Duodenal mucosa (tissue), 2 donors: ENCODE measurements at regions not wholly inside any gene's neighbourhood (a gene's known extent, or its start where the extent isn't known, plus 50 kb on each side); places are given as distances from the start of the nearest gene placed in this dataset.

Experiments used
- H3K27ac ChIP-seq: one replicate; pipeline ENCODE4 v1.7.0; 2013; ENCODE audit warnings: low read depth, low read length
- H3K27me3 ChIP-seq, 2 donors: one replicate each; pipeline ENCODE4 v1.7.0; 2013; ENCODE audit warnings: low read length in 2 of 2, control low read depth in 1 of 2; ENCODE audit not compliant: insufficient read depth in 2 of 2, control insufficient read depth in 1 of 2
- H3K36me3 ChIP-seq, 2 donors: one replicate each; pipeline ENCODE4 v1.7.0; 2013; ENCODE audit warnings: low read length in 2 of 2, control low read depth in 1 of 2; ENCODE audit not compliant: insufficient read depth in 2 of 2, control insufficient read depth in 1 of 2
- H3K4me1 ChIP-seq, 2 donors: one replicate each; pipeline ENCODE4 v1.7.0; 2013; ENCODE audit warnings: low read length in 2 of 2, control low read depth in 1 of 2; ENCODE audit not compliant: insufficient read depth in 2 of 2, control insufficient read depth in 1 of 2
- H3K4me3 ChIP-seq, 2 donors: one replicate each; pipeline ENCODE4 v1.7.0; 2013; ENCODE audit warnings: low read length in 2 of 2, low read depth in 1 of 2
- H3K9ac ChIP-seq, 2 donors: one replicate each; pipeline ENCODE4 v1.7.0; 2013; ENCODE audit warnings: low read length in 2 of 2, low read depth in 1 of 2
- H3K9me3 ChIP-seq, 2 donors: one replicate each; pipeline ENCODE4 v1.7.0; 2013; ENCODE audit warnings: low read length in 2 of 2, control low read depth in 1 of 2; ENCODE audit not compliant: control insufficient read depth in 1 of 2

GRCh38 chr6:153425536-153425935 lies 294.5 kb upstream of the RGS17 start:
- no peak overlapping the region for H3K4me3 ChIP-seq
- no peak overlapping the region for H3K9ac ChIP-seq
- no peaks in the 10 kb centered on the region for H3K4me1 ChIP-seq
- no peak overlapping the region for H3K27ac ChIP-seq
- H3K36me3 ChIP-seq, result no peaks in the 10 kb centered on the region
- no peaks in the 10 kb centered on the region for H3K9me3 ChIP-seq
- H3K27me3 ChIP-seq, result no peaks in the 10 kb centered on the region

GRCh38 chr6:153424719-153425400 lies 293.8 kb upstream of the RGS17 start:
- no peaks in the 10 kb centered on the region for H3K36me3 ChIP-seq

GRCh38 chr6:153412519-153412918 lies 281.4 kb upstream of the RGS17 start:
- no peaks in the 10 kb centered on the region for H3K36me3 ChIP-seq
- H3K4me1 ChIP-seq, result no peaks in the 10 kb centered on the region
- H3K9me3 ChIP-seq, result peaks cover 0 to 5% of the 10 kb centered on the region in 2 donors
- H3K27ac ChIP-seq, result no peak overlapping the region
- H3K9ac ChIP-seq, result no peak overlapping the region
- no peaks in the 10 kb centered on the region for H3K27me3 ChIP-seq
- H3K4me3 ChIP-seq, result no peak overlapping the region

More at GRCh38 chr6:153424719-153425400, 293.8 kb upstream of the RGS17 start:
- H3K4me1 ChIP-seq, result no peaks in the 10 kb centered on the region
- H3K27me3 ChIP-seq, result no peaks in the 10 kb centered on the region
- H3K9ac ChIP-seq, result no peak overlapping the region
- H3K4me3 ChIP-seq, result no peak overlapping the region
- no peak overlapping the region for H3K27ac ChIP-seq
- H3K9me3 ChIP-seq, result no peaks in the 10 kb centered on the region

- H3K4me3 ChIP-seq, result no peak overlapping the region
- no peaks in the 10 kb centered on the region for H3K27me3 ChIP-seq
- H3K9ac ChIP-seq, result no peak overlapping the region
- H3K9me3 ChIP-seq, result peaks cover 0 to 5% of the 10 kb centered on the region in 2 donors
- H3K4me1 ChIP-seq, result no peaks in the 10 kb centered on the region
- H3K36me3 ChIP-seq, result no peaks in the 10 kb centered on the region
- H3K27ac ChIP-seq, result no peak overlapping the region
Measured at GRCh38 chr6:153411070-153411648, 280.1 kb upstream of the RGS17 start.

GRCh38 chr6:153405931-153406330 lies 274.8 kb upstream of the RGS17 start:
- H3K36me3 ChIP-seq, result no peaks in the 10 kb centered on the region

GRCh38 chr6:153401751-153402150 lies 270.7 kb upstream of the RGS17 start:
- H3K9me3 ChIP-seq, result no peaks in the 10 kb centered on the region
- no peaks in the 10 kb centered on the region for H3K4me1 ChIP-seq
- H3K9ac ChIP-seq, result no peak overlapping the region
- no peak overlapping the region for H3K27ac ChIP-seq
- no peaks in the 10 kb centered on the region for H3K27me3 ChIP-seq
- H3K36me3 ChIP-seq, result no peaks in the 10 kb centered on the region
- no peak overlapping the region for H3K4me3 ChIP-seq

More at GRCh38 chr6:153405931-153406330, 274.8 kb upstream of the RGS17 start:
- Histone ChIP-seq H3K27ac (no peak overlapping the region), H3K9ac (no peak overlapping the region), H3K9me3 (no peaks in the 10 kb centered on the region), H3K4me1 (no peaks in the 10 kb centered on the region), H3K4me3 (no peak overlapping the region), H3K27me3 (no peaks in the 10 kb centered on the region)

GRCh38 chr6:153392156-153392555 lies 261.1 kb upstream of the RGS17 start:
- no peak overlapping the region for H3K9ac ChIP-seq
- H3K9me3 ChIP-seq, result peaks cover 0 to 3% of the 10 kb centered on the region in 2 donors
- no peaks in the 10 kb centered on the region for H3K4me1 ChIP-seq
- no peaks in the 10 kb centered on the region for H3K36me3 ChIP-seq
- no peaks in the 10 kb centered on the region for H3K27me3 ChIP-seq
- no peak overlapping the region for H3K27ac ChIP-seq
- no peak overlapping the region for H3K4me3 ChIP-seq

GRCh38 chr6:153373869-153374268 lies 242.8 kb upstream of the RGS17 start:
- H3K4me1 ChIP-seq, result no peaks in the 10 kb centered on the region
- no peaks in the 10 kb centered on the region for H3K27me3 ChIP-seq
- H3K27ac ChIP-seq, result no peak overlapping the region
- no peak overlapping the region for H3K4me3 ChIP-seq
- no peaks in the 10 kb centered on the region for H3K36me3 ChIP-seq
- H3K9ac ChIP-seq, result no peak overlapping the region
- no peaks in the 10 kb centered on the region for H3K9me3 ChIP-seq

GRCh38 chr6:153368131-153368530 lies 237.0 kb upstream of the RGS17 start:
- no peak overlapping the region for H3K4me3 ChIP-seq
- H3K4me1 ChIP-seq, result no peaks in the 10 kb centered on the region
- H3K27ac ChIP-seq, result no peak overlapping the region
- H3K9me3 ChIP-seq, result no peaks in the 10 kb centered on the region
- no peaks in the 10 kb centered on the region for H3K36me3 ChIP-seq
- no peak overlapping the region for H3K9ac ChIP-seq
- no peaks in the 10 kb centered on the region for H3K27me3 ChIP-seq

GRCh38 chr6:153367021-153367420 lies 235.9 kb upstream of the RGS17 start:
- Histone ChIP-seq H3K27me3 (no peaks in the 10 kb centered on the region), H3K27ac (no peak overlapping the region), H3K4me1 (no peaks in the 10 kb centered on the region), H3K9me3 (no peaks in the 10 kb centered on the region), H3K9ac (no peak overlapping the region), H3K36me3 (no peaks in the 10 kb centered on the region), H3K4me3 (no peak overlapping the region)
